ENCODE measurements at regions not wholly inside any gene's neighbourhood (a gene's known extent, or its start where the extent isn't known, plus 50 kb on each side); places are given as distances from the start of the nearest gene placed in this dataset.
"Not testable (repeated sequence)": the region's sequence is repeated elsewhere in the genome, so short reads cannot be mapped to it uniquely, and the experiment has no call there.

GRCh38 chr9:42656789-42657188, 473.3 kb downstream of the SPATA31A6 start:
- not testable (repeated sequence) for H3K9ac ChIP-seq (ENCODE audit: low read length)

GRCh38 chr9:42657496-42657895, 474.0 kb downstream of the SPATA31A6 start:
- not testable (repeated sequence) for H3K9me2 ChIP-seq (ENCODE audit: low read depth, low read length); H3K9ac ChIP-seq (ENCODE audit: low read length); H3K4me2 ChIP-seq (ENCODE audit: low read length); H3K36me3 ChIP-seq (ENCODE audit: insufficient read depth, low read length); H3K79me2 ChIP-seq (ENCODE audit: insufficient read depth, low read length); H3K4me1 ChIP-seq (ENCODE audit: insufficient read depth, low read length, severe bottlenecking); H4K20me1 ChIP-seq (ENCODE audit: insufficient read depth, low read length); H3F3A ChIP-seq (ENCODE audit: insufficient read depth, low read length); H3K27me3 ChIP-seq (ENCODE audit: insufficient read depth, low read length); H3K9me3 ChIP-seq (ENCODE audit: low read length); H3K27ac ChIP-seq (ENCODE audit: low read depth, low read length, poor library complexity, severe bottlenecking); H2AFZ ChIP-seq (ENCODE audit: low read length); H3K4me3 ChIP-seq (ENCODE audit: low read depth, low read length, poor library complexity, severe bottlenecking)

More at GRCh38 chr9:42656789-42657188, 473.3 kb downstream of the SPATA31A6 start:
- not testable (repeated sequence) for H2AFZ ChIP-seq (ENCODE audit: low read length); H3F3A ChIP-seq (ENCODE audit: insufficient read depth, low read length); H3K27me3 ChIP-seq (ENCODE audit: insufficient read depth, low read length); H3K4me3 ChIP-seq (ENCODE audit: low read depth, low read length, poor library complexity, severe bottlenecking); H4K20me1 ChIP-seq (ENCODE audit: insufficient read depth, low read length); H3K36me3 ChIP-seq (ENCODE audit: insufficient read depth, low read length); H3K9me2 ChIP-seq (ENCODE audit: low read depth, low read length); H3K79me2 ChIP-seq (ENCODE audit: insufficient read depth, low read length); H3K4me1 ChIP-seq (ENCODE audit: insufficient read depth, low read length, severe bottlenecking); H3K9me3 ChIP-seq (ENCODE audit: low read length); H3K4me2 ChIP-seq (ENCODE audit: low read length); H3K27ac ChIP-seq (ENCODE audit: low read depth, low read length, poor library complexity, severe bottlenecking)

GRCh38 chr9:42697146-42697545, 513.7 kb downstream of the SPATA31A6 start:
- not testable (repeated sequence) for H3K9ac ChIP-seq (ENCODE audit: low read length); H3K27me3 ChIP-seq (ENCODE audit: insufficient read depth, low read length); H3K9me3 ChIP-seq (ENCODE audit: low read length); H3K4me2 ChIP-seq (ENCODE audit: low read length); H3F3A ChIP-seq (ENCODE audit: insufficient read depth, low read length); H3K27ac ChIP-seq (ENCODE audit: low read depth, low read length, poor library complexity, severe bottlenecking); H3K4me1 ChIP-seq (ENCODE audit: insufficient read depth, low read length, severe bottlenecking); H3K36me3 ChIP-seq (ENCODE audit: insufficient read depth, low read length); H4K20me1 ChIP-seq (ENCODE audit: insufficient read depth, low read length); H3K4me3 ChIP-seq (ENCODE audit: low read depth, low read length, poor library complexity, severe bottlenecking); H3K9me2 ChIP-seq (ENCODE audit: low read depth, low read length); H3K79me2 ChIP-seq (ENCODE audit: insufficient read depth, low read length); H2AFZ ChIP-seq (ENCODE audit: low read length)

DNA sequence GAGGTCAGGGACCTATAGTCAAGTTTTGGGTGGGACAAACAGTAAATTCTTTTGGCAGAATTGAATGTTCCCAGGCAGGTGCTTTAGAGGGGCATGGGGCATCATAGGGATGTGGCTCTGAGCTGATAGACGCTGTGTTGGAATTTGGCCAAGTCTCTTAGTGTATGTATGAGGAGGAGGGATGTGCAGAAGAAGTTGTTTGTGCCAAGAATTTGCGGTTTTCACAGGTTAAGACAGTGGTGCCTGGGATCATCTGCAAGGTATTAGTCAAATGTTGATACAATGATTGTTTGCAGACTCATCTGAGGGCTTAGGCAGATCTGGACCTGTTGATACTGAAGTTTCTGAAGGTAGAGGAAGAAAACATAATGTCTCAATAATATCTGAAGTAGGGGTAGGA, 519.4 kb downstream of the SPATA31A6 start:
- H3K27me3 ChIP-seq (ENCODE audit: insufficient read depth, low read length); H3K4me2 ChIP-seq (ENCODE audit: low read length); H3K9me3 ChIP-seq (ENCODE audit: low read length); H3K36me3 ChIP-seq (ENCODE audit: insufficient read depth, low read length); H3K9ac ChIP-seq (ENCODE audit: low read length); H3K27ac ChIP-seq (ENCODE audit: low read depth, low read length, poor library complexity, severe bottlenecking); H3K4me3 ChIP-seq (ENCODE audit: low read depth, low read length, poor library complexity, severe bottlenecking); H3K4me1 ChIP-seq (ENCODE audit: insufficient read depth, low read length, severe bottlenecking); H3F3A ChIP-seq (ENCODE audit: insufficient read depth, low read length); H2AFZ ChIP-seq (ENCODE audit: low read length); H3K9me2 ChIP-seq (ENCODE audit: low read depth, low read length); H4K20me1 ChIP-seq (ENCODE audit: insufficient read depth, low read length); H3K79me2 ChIP-seq (ENCODE audit: insufficient read depth, low read length): not testable (repeated sequence)

GRCh38 chr9:42724841-42725835, 541.7 kb downstream of the SPATA31A6 start:
- not testable (repeated sequence) for H3K4me2 ChIP-seq (ENCODE audit: low read length); H2AFZ ChIP-seq (ENCODE audit: low read length); H3K9me3 ChIP-seq (ENCODE audit: low read length); H3K36me3 ChIP-seq (ENCODE audit: insufficient read depth, low read length); H3K79me2 ChIP-seq (ENCODE audit: insufficient read depth, low read length); H3K4me1 ChIP-seq (ENCODE audit: insufficient read depth, low read length, severe bottlenecking); H3F3A ChIP-seq (ENCODE audit: insufficient read depth, low read length); H3K9ac ChIP-seq (ENCODE audit: low read length); H3K27me3 ChIP-seq (ENCODE audit: insufficient read depth, low read length); H3K4me3 ChIP-seq (ENCODE audit: low read depth, low read length, poor library complexity, severe bottlenecking); H3K9me2 ChIP-seq (ENCODE audit: low read depth, low read length); H4K20me1 ChIP-seq (ENCODE audit: insufficient read depth, low read length); H3K27ac ChIP-seq (ENCODE audit: low read depth, low read length, poor library complexity, severe bottlenecking)

Measured in OCI-LY1 (cell line).